SU-DHL-6 (cell line): ENCODE measurements at regions not wholly inside any gene's neighbourhood (a gene's known extent, or its start where the extent isn't known, plus 50 kb on each side); places are given as distances from the start of the nearest gene placed in this dataset.

Experiments
- H2AFZ ChIP-seq: fragments of 200-600 bp; sonication (generic); 2 replicates; pipeline ENCODE4 v1.6.1; 2014; ENCODE audit warnings: low read depth, mild to moderate bottlenecking, moderate library complexity, mixed read lengths, antibody characterized with exemption, low read length; ENCODE audit not compliant: severe bottlenecking
- H3F3A ChIP-seq: fragments of 200-600 bp; shearing (Covaris generic); 2 replicates; pipeline ENCODE4 v1.6.0; 2016; ENCODE audit warnings: antibody characterized with exemption, mild to moderate bottlenecking; ENCODE audit not compliant: insufficient read depth
- H3K27ac ChIP-seq: fragments of 200-600 bp; sonication (generic); 2 replicates; pipeline ENCODE4 v1.5.1; 2016; ENCODE audit warnings: low read depth, mild to moderate bottlenecking, low read length, moderate library complexity, mixed read lengths
- H3K27me3 ChIP-seq: fragments of 200-600 bp; sonication (generic), shearing (Covaris generic); 2 replicates; pipeline ENCODE4 v1.6.0; 2014; ENCODE audit warnings: mild to moderate bottlenecking, low read length
- H3K36me3 ChIP-seq: fragments of 200-600 bp; sonication (generic); 2 replicates; pipeline ENCODE4 v1.6.1; 2014; ENCODE audit warnings: mild to moderate bottlenecking, low read length, mixed read lengths
- H3K4me2 ChIP-seq: fragments of 300-600, 200-600 bp; shearing (Covaris generic), sonication (generic); 2 replicates; pipeline ENCODE4 v1.6.0; 2014; ENCODE audit warnings: low read length, low read depth, mild to moderate bottlenecking; ENCODE audit not compliant: poor library complexity, severe bottlenecking
- H3K4me3 ChIP-seq: fragments of 200-600 bp; sonication (generic); 2 replicates; pipeline ENCODE4 v1.5.1; 2014; ENCODE audit warnings: antibody characterized with exemption, low read length, mild to moderate bottlenecking, mixed read lengths; ENCODE audit not compliant: insufficient read depth, poor library complexity, severe bottlenecking
- H3K79me2 ChIP-seq: fragments of 200-600 bp; sonication (generic); 2 replicates; pipeline ENCODE4 v1.6.1; 2014; ENCODE audit warnings: mild to moderate bottlenecking, low read length, moderate library complexity; ENCODE audit not compliant: insufficient read depth
- H3K9ac ChIP-seq: fragments of 200-600 bp; sonication (generic); 2 replicates; pipeline ENCODE4 v1.7.0; 2014; ENCODE audit warnings: mild to moderate bottlenecking, low read length
- H3K9me2 ChIP-seq: fragments of 200-600 bp; sonication (generic); replicated peaks from 2 replicates; pipeline ENCODE4 v1.6.1; 2014; ENCODE audit warnings: low read length; ENCODE audit not compliant: insufficient read depth
- H3K9me3 ChIP-seq: fragments of 200-600 bp; sonication (generic); 2 replicates; pipeline ENCODE4 v1.6.1; 2014; ENCODE audit warnings: low read length, mixed read lengths; ENCODE audit not compliant: insufficient read depth
- H4K20me1 ChIP-seq: fragments of 200-600 bp; sonication (generic); 2 replicates; pipeline ENCODE4 v1.6.1; 2014; ENCODE audit warnings: low read depth, mild to moderate bottlenecking, antibody characterized with exemption, low read length, moderate library complexity, mixed read lengths
- CTCF ChIP-seq: fragments of 200-600 bp; sonication (generic); IDR thresholded peaks from one replicate; pipeline ENCODE4 v1.5.1; 2017; ENCODE audit warnings: antibody characterized with exemption, mild to moderate bottlenecking, low read length, moderate library complexity; ENCODE audit not compliant: insufficient read depth, poor library complexity, severe bottlenecking
- EZH2phosphoT487 ChIP-seq: fragments of 200-600 bp; sonication (generic), shearing (Covaris generic); conservative IDR thresholded peaks from 2 replicates; pipeline ENCODE4 v1.6.1; 2018; ENCODE audit warnings: mild to moderate bottlenecking, antibody characterized with exemption, low read length, moderate library complexity, mixed read lengths

- H3K9ac ChIP-seq: no peak overlapping the region
- H3K27me3 ChIP-seq: no peaks in the 10 kb centered on the region
- H3K79me2 ChIP-seq: no peaks in the 10 kb centered on the region
- no peak overlapping the region for H3K4me2 ChIP-seq
- H3K36me3 ChIP-seq: no peaks in the 10 kb centered on the region
- no peak overlapping the region for H3K4me3 ChIP-seq
- no peak overlapping the region for H3K27ac ChIP-seq
- no peaks in the 10 kb centered on the region for H3K9me3 ChIP-seq
- no peaks in the 10 kb centered on the region for H3F3A ChIP-seq
- TF ChIP-seq EZH2phosphoT487 (no peak), CTCF (no peak)
- H4K20me1 ChIP-seq: no peaks in the 10 kb centered on the region
- H2AFZ ChIP-seq: no peak overlapping the region
- no peaks in the 10 kb centered on the region for H3K9me2 ChIP-seq
Observed at GRCh38 chr10:78283069-78283682, 249.5 kb downstream of the RPS24 start.

DNA sequence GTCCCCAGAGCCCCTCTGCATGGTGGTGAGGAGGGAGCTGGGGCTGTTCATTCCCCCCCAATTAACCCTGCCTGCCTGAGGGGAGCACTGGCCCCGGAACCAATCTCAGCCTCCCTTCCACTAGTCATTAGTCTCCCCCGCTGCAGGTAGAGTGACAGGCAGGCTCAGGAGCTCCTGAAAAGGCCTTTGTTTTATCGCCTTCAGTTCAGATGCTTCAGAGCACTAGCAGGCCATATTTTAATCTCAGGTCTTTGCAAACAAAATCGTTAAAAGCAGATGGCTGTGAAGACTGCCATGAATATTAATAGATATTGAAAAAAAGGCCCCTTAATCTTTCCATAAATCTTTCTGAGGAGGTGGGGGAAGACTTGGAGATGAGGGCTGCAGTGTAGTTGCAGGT is 250.7 kb downstream of the RPS24 start:
- H3K9me3 ChIP-seq: no peaks in the 10 kb centered on the region
- H3K36me3 ChIP-seq: no peaks in the 10 kb centered on the region
- no peaks in the 10 kb centered on the region for H3K27me3 ChIP-seq
- no peak overlapping the region for H3K9ac ChIP-seq
- H3K4me2 ChIP-seq: no peak overlapping the region
- H4K20me1 ChIP-seq: no peaks in the 10 kb centered on the region
- no peak overlapping the region for H3K4me3 ChIP-seq
- no peak overlapping the region for H2AFZ ChIP-seq
- no peaks in the 10 kb centered on the region for H3K79me2 ChIP-seq
- no peaks in the 10 kb centered on the region for H3K9me2 ChIP-seq
- H3K27ac ChIP-seq: no peak overlapping the region
- TF ChIP-seq EZH2phosphoT487 (no peak), CTCF (no peak)
- H3F3A ChIP-seq: no peaks in the 10 kb centered on the region

DNA sequence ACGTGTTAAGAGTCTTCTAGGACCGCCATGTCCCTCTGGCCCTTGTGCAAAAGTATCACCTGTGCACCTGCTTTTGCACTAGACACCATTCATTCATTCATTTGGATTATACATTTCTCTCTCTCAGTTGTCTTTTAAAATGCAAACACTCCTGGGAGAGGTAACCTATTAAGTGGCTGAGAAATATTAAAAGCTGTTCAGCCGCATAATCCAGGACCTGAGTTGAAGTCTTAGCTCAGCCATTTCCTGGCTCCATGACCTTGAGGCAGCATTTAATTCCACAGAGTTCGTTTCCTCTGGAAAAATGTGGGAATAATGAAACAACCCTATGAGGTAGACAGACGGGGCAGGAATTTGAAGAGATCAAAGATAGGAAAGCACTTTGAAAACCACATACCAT is 251.6 kb downstream of the RPS24 start:
- H3K27ac ChIP-seq: no peak overlapping the region
- TF ChIP-seq CTCF (no peak), EZH2phosphoT487 (no peak)
- no peaks in the 10 kb centered on the region for H3K9me2 ChIP-seq
- H3K27me3 ChIP-seq: no peaks in the 10 kb centered on the region
- no peak overlapping the region for H3K4me2 ChIP-seq
- H2AFZ ChIP-seq: no peak overlapping the region
- H3K9me3 ChIP-seq: no peaks in the 10 kb centered on the region
- no peak overlapping the region for H3K9ac ChIP-seq
- no peaks in the 10 kb centered on the region for H3F3A ChIP-seq
- no peaks in the 10 kb centered on the region for H3K36me3 ChIP-seq
- no peaks in the 10 kb centered on the region for H4K20me1 ChIP-seq
- no peaks in the 10 kb centered on the region for H3K79me2 ChIP-seq
- no peak overlapping the region for H3K4me3 ChIP-seq
